ENCODE measurements at regions not wholly inside any gene's neighbourhood (a gene's known extent, or its start where the extent isn't known, plus 50 kb on each side); places are given as distances from the start of the nearest gene placed in this dataset.

- Histone ChIP-seq H3K36me3 (ENCODE audit: control insufficient read depth in 1 of 2, insufficient read depth in 2 of 2, low read depth in 1 of 2, low read length in 2 of 2) (no peaks in the 10 kb centered on the region), H3K14ac (ENCODE audit: low read length in 2 of 2) (no peak overlapping the region), H3K9me3 (ENCODE audit: control insufficient read depth, low read length) (no peaks in the 10 kb centered on the region), H3K4ac (ENCODE audit: low read depth in 1 of 2, low read length in 2 of 2) (no peak overlapping the region), H3K18ac (ENCODE audit: low read depth in 1 of 2, low read length in 2 of 2) (no peak overlapping the region), H2AFZ (ENCODE audit: low read depth, low read length) (no peak overlapping the region), H3K79me1 (replicated peaks; ENCODE audit: low read length, poor library complexity, severe bottlenecking) (no peaks in the 10 kb centered on the region), H2BK12ac (ENCODE audit: low read length in 2 of 2) (no peak overlapping the region), H2BK15ac (ENCODE audit: low read depth, poor library complexity, severe bottlenecking) (no peak overlapping the region), H3K4me1 (ENCODE audit: control insufficient read depth, insufficient read depth, low read depth, low read length) (no peaks in the 10 kb centered on the region), H3K4me3 (ENCODE audit: insufficient read depth in 1 of 2, low read depth in 1 of 2, low read length in 2 of 2) (no peak overlapping the region), H3K23ac (ENCODE audit: low read length in 2 of 2) (no peak overlapping the region), H2BK120ac (ENCODE audit: low read depth, low read length) (no peak overlapping the region), H2AK5ac (ENCODE audit: low read length, severe bottlenecking) (no peak overlapping the region), H3K27ac (ENCODE audit: low read length, poor library complexity, severe bottlenecking) (no peak overlapping the region), H4K8ac (ENCODE audit: low read length) (no peak overlapping the region), H3K9ac (ENCODE audit: low read length) (no peak overlapping the region), H3K27me3 (ENCODE audit: control insufficient read depth in 1 of 2, insufficient read depth in 1 of 2, low read length in 2 of 2) (no peaks in the 10 kb centered on the region), H3K4me2 (ENCODE audit: low read length, poor library complexity, severe bottlenecking) (no peak overlapping the region), H4K91ac (ENCODE audit: low read length) (no peak overlapping the region), H2BK5ac (ENCODE audit: low read depth, low read length, poor library complexity, severe bottlenecking) (no peak overlapping the region)
- 91% methylated on average over 3 of the region's 4 CpGs for WGBS
- DNase-seq = no peak
Observed at GRCh38 chr13:30100226-30100625, 207.1 kb downstream of the KATNAL1 start.

GRCh38 chr13:30097701-30098100 is 209.7 kb downstream of the KATNAL1 start:
- no peak overlapping the region for H3K27ac ChIP-seq (ENCODE audit: low read length, poor library complexity, severe bottlenecking)
- H3K4me3 ChIP-seq (ENCODE audit: insufficient read depth in 1 of 2, low read depth in 1 of 2, low read length in 2 of 2) = peak overlapping the region in 1 of 2 experiments; percentile 51
- no peak overlapping the region for H3K4ac ChIP-seq (ENCODE audit: low read depth in 1 of 2, low read length in 2 of 2)
- no peak overlapping the region for H2BK15ac ChIP-seq (ENCODE audit: low read depth, poor library complexity, severe bottlenecking)
- no peak overlapping the region for H3K18ac ChIP-seq (ENCODE audit: low read depth in 1 of 2, low read length in 2 of 2)
- no peak overlapping the region for H2BK5ac ChIP-seq (ENCODE audit: low read depth, low read length, poor library complexity, severe bottlenecking)
- H3K36me3 ChIP-seq (ENCODE audit: control insufficient read depth in 1 of 2, insufficient read depth in 2 of 2, low read depth in 1 of 2, low read length in 2 of 2) = no peaks in the 10 kb centered on the region
- H2AK5ac ChIP-seq (ENCODE audit: low read length, severe bottlenecking) = no peak overlapping the region
- no peak overlapping the region for H2AFZ ChIP-seq (ENCODE audit: low read depth, low read length)
- H3K9me3 ChIP-seq (ENCODE audit: control insufficient read depth, low read length) = no peaks in the 10 kb centered on the region
- H4K91ac ChIP-seq (ENCODE audit: low read length) = no peak overlapping the region
- H3K14ac ChIP-seq (ENCODE audit: low read length in 2 of 2) = no peak overlapping the region
- 58% methylated on average over 3 of the region's 5 CpGs for WGBS
- H4K8ac ChIP-seq (ENCODE audit: low read length) = no peak overlapping the region
- no peaks in the 10 kb centered on the region for H3K4me1 ChIP-seq (ENCODE audit: control insufficient read depth, insufficient read depth, low read depth, low read length)
- H2BK120ac ChIP-seq (ENCODE audit: low read depth, low read length) = no peak overlapping the region
- no peak overlapping the region for H3K4me2 ChIP-seq (ENCODE audit: low read length, poor library complexity, severe bottlenecking)
- DNase-seq = no peak
- H3K9ac ChIP-seq (ENCODE audit: low read length) = peak overlapping the region; percentile 6
- no peaks in the 10 kb centered on the region for H3K27me3 ChIP-seq (ENCODE audit: control insufficient read depth in 1 of 2, insufficient read depth in 1 of 2, low read length in 2 of 2)
- no peak overlapping the region for H2BK12ac ChIP-seq (ENCODE audit: low read length in 2 of 2)
- no peaks in the 10 kb centered on the region for H3K79me1 ChIP-seq (replicated peaks; ENCODE audit: low read length, poor library complexity, severe bottlenecking)
- H3K23ac ChIP-seq (ENCODE audit: low read length in 2 of 2) = no peak overlapping the region

GRCh38 chr13:30097089-30097488 is 210.3 kb downstream of the KATNAL1 start:
- Histone ChIP-seq H3K4me2 (ENCODE audit: low read length, poor library complexity, severe bottlenecking) (no peak overlapping the region), H3K23ac (ENCODE audit: low read length in 2 of 2) (no peak overlapping the region), H2BK15ac (ENCODE audit: low read depth, poor library complexity, severe bottlenecking) (no peak overlapping the region), H3K4me1 (ENCODE audit: control insufficient read depth, insufficient read depth, low read depth, low read length) (no peaks in the 10 kb centered on the region), H3K36me3 (ENCODE audit: control insufficient read depth in 1 of 2, insufficient read depth in 2 of 2, low read depth in 1 of 2, low read length in 2 of 2) (no peaks in the 10 kb centered on the region), H3K18ac (ENCODE audit: low read depth in 1 of 2, low read length in 2 of 2) (no peak overlapping the region), H4K8ac (ENCODE audit: low read length) (no peak overlapping the region), H4K91ac (ENCODE audit: low read length) (no peak overlapping the region), H2BK120ac (ENCODE audit: low read depth, low read length) (no peak overlapping the region), H2BK5ac (ENCODE audit: low read depth, low read length, poor library complexity, severe bottlenecking) (no peak overlapping the region), H3K9ac (ENCODE audit: low read length) (no peak overlapping the region), H3K27me3 (ENCODE audit: control insufficient read depth in 1 of 2, insufficient read depth in 1 of 2, low read length in 2 of 2) (no peaks in the 10 kb centered on the region), H3K79me1 (replicated peaks; ENCODE audit: low read length, poor library complexity, severe bottlenecking) (no peaks in the 10 kb centered on the region), H3K4me3 (ENCODE audit: insufficient read depth in 1 of 2, low read depth in 1 of 2, low read length in 2 of 2) (no peak overlapping the region), H2BK12ac (ENCODE audit: low read length in 2 of 2) (no peak overlapping the region), H3K27ac (ENCODE audit: low read length, poor library complexity, severe bottlenecking) (no peak overlapping the region), H3K14ac (ENCODE audit: low read length in 2 of 2) (no peak overlapping the region), H2AFZ (ENCODE audit: low read depth, low read length) (no peak overlapping the region), H3K4ac (ENCODE audit: low read depth in 1 of 2, low read length in 2 of 2) (no peak overlapping the region), H3K9me3 (ENCODE audit: control insufficient read depth, low read length) (no peaks in the 10 kb centered on the region), H2AK5ac (ENCODE audit: low read length, severe bottlenecking) (no peak overlapping the region)
- 83% methylated on average over 2 of the region's 5 CpGs for whole genome bisulfite sequencing
- no peak for DNase-seq

- Histone ChIP-seq H3K27me3 (ENCODE audit: control insufficient read depth in 1 of 2, insufficient read depth in 1 of 2, low read length in 2 of 2) (no peaks in the 10 kb centered on the region), H3K4me3 (ENCODE audit: insufficient read depth in 1 of 2, low read depth in 1 of 2, low read length in 2 of 2) (no peak overlapping the region), H3K4me2 (ENCODE audit: low read length, poor library complexity, severe bottlenecking) (no peak overlapping the region), H3K18ac (ENCODE audit: low read depth in 1 of 2, low read length in 2 of 2) (no peak overlapping the region), H2AK5ac (ENCODE audit: low read length, severe bottlenecking) (no peak overlapping the region), H3K36me3 (ENCODE audit: control insufficient read depth in 1 of 2, insufficient read depth in 2 of 2, low read depth in 1 of 2, low read length in 2 of 2) (no peaks in the 10 kb centered on the region), H3K79me1 (replicated peaks; ENCODE audit: low read length, poor library complexity, severe bottlenecking) (no peaks in the 10 kb centered on the region), H2AFZ (ENCODE audit: low read depth, low read length) (no peak overlapping the region), H4K91ac (ENCODE audit: low read length) (no peak overlapping the region), H3K4ac (ENCODE audit: low read depth in 1 of 2, low read length in 2 of 2) (no peak overlapping the region), H3K14ac (ENCODE audit: low read length in 2 of 2) (peak overlapping the region in 1 of 2 experiments; percentile 3), H2BK120ac (ENCODE audit: low read depth, low read length) (no peak overlapping the region), H3K27ac (ENCODE audit: low read length, poor library complexity, severe bottlenecking) (no peak overlapping the region), H3K9me3 (ENCODE audit: control insufficient read depth, low read length) (no peaks in the 10 kb centered on the region), H3K9ac (ENCODE audit: low read length) (no peak overlapping the region), H2BK5ac (ENCODE audit: low read depth, low read length, poor library complexity, severe bottlenecking) (no peak overlapping the region), H3K4me1 (ENCODE audit: control insufficient read depth, insufficient read depth, low read depth, low read length) (no peaks in the 10 kb centered on the region), H4K8ac (ENCODE audit: low read length) (no peak overlapping the region), H2BK15ac (ENCODE audit: low read depth, poor library complexity, severe bottlenecking) (no peak overlapping the region), H2BK12ac (ENCODE audit: low read length in 2 of 2) (no peak overlapping the region), H3K23ac (ENCODE audit: low read length in 2 of 2) (no peak overlapping the region)
- 91% methylated on average over 5 of the region's 5 CpGs for WGBS
- no peak for DNase-seq
Observed at GRCh38 chr13:30094015-30094414, 213.3 kb downstream of the KATNAL1 start.

Data from mesenchymal stem cell (in vitro differentiated cells and primary cell).